ENCODE measurements at regions not wholly inside any gene's neighbourhood (a gene's known extent, or its start where the extent isn't known, plus 50 kb on each side); places are given as distances from the start of the nearest gene placed in this dataset.

DNA sequence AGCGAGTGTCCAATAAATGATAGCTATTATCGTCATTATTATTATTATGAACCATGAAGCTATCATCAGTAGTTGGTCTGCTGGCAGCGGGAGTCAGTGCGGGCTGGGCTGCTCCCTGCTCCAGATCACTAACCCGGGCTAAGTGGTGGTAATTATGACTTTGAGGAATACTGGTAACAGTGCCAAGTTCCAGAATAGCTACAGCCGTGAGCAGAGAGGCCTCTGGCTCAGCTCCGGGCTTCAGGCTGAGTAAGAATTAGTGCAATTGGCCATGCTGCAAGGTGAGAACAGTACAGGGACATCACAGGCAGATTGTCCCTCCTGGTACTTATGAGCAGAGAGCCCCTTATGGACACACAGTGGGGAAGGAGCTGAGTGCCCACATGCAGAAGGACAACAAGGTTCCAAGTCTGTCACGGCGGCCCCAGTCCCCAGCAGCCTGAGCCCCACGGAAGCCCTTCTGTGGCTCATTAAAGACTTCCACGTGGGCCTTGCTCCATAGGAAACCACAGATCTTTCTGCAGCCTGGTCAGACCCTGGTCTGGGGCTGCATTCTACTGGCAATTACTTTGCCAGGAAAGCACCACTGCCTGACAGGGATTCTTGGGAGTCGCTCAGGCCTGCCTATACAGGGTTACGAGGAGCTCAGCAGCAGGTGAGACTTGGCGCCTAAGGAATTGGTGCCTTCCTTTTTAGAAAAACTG lies 235.1 kb downstream of the RRAGC start:
- no peak for TF ChIP-seq POLR2A (IDR thresholded peaks at IDR 0.05; ENCODE audit: low read depth)
- TF ChIP-seq, protein P1, sequence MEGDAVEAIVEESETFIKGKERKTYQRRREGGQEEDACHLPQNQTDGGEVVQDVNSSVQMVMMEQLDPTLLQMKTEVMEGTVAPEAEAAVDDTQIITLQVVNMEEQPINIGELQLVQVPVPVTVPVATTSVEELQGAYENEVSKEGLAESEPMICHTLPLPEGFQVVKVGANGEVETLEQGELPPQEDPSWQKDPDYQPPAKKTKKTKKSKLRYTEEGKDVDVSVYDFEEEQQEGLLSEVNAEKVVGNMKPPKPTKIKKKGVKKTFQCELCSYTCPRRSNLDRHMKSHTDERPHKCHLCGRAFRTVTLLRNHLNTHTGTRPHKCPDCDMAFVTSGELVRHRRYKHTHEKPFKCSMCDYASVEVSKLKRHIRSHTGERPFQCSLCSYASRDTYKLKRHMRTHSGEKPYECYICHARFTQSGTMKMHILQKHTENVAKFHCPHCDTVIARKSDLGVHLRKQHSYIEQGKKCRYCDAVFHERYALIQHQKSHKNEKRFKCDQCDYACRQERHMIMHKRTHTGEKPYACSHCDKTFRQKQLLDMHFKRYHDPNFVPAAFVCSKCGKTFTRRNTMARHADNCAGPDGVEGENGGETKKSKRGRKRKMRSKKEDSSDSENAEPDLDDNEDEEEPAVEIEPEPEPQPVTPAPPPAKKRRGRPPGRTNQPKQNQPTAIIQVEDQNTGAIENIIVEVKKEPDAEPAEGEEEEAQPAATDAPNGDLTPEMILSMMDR (IDR thresholded peaks at IDR 0.05), result no peak
